ENCODE measurements at regions not wholly inside any gene's neighbourhood (a gene's known extent, or its start where the extent isn't known, plus 50 kb on each side); places are given as distances from the start of the nearest gene placed in this dataset.

- intact Hi-C loops (cut with DNase I): loop anchor here (10.0 kb wide), 2 partner anchors 540 to 1230 kb away; no protein-coding TSS in a partner anchor
- H3K36me3 ChIP-seq: no peaks in the 10 kb centered on the region
- H3K4me3 ChIP-seq: no peak overlapping the region
- TF ChIP-seq POLR2A (IDR thresholded peaks at IDR 0.05): no peak
- no peak for TF ChIP-seq POLR2AphosphoS5 (IDR thresholded peaks at IDR 0.05; ENCODE audit: insufficient read depth in 1 of 2, low read depth in 1 of 2)
- TF ChIP-seq CTCF (IDR thresholded peaks at IDR 0.05): no peak
- no peak overlapping the region for H3K27ac ChIP-seq
- DNase-seq (ENCODE audit: extremely low spot score in 2 of 2): no peak
- H3K9me3 ChIP-seq: no peaks in the 10 kb centered on the region
- no peaks in the 10 kb centered on the region for H3K27me3 ChIP-seq
- no peaks in the 10 kb centered on the region for H3K4me1 ChIP-seq
These were observed 77.1 kb upstream of the PRR5 start for GRCh38 chr22:44624689-44625420.

DNA sequence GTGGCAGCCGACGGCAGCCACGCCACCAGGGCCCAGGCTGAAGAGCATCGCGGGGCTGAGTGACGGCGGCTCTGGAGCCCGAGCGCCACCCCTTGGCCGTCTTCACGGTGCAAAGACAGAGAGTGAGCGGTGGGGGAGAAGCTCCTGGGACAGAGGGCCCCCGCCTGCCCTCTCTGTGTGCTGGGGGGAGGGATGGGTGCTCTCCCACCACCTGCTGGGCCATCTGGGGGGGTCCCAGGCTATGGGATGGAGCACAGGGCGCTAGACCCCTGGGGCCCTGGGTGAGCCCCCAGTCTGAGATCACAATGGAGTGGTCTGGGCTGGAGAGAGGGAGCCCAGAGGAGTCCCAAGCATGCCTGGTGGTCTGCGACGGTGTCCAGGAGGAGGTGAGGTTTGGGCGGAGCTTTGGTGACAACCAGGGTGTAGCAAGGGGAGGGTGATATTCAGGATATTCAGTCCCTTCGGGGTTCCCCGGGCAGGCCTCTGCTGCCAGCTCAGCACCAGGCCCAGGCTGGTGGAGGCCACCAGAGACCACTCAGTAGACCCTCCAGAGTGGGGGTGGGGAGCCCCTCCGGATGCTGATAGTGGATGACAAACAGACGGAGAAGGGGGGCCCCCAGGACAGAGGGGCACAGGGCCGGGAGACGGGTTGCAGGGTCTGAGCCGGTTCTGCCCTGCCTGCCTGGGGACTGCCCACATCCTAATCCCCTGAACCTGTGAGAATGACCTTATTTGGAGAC, 78.1 kb upstream of the PRR5 start:
- no peak overlapping the region for H3K4me3 ChIP-seq
- no peak for DNase-seq (ENCODE audit: extremely low spot score in 2 of 2)
- intact Hi-C loops (cut with DNase I): loop anchor here (10.0 kb wide), 2 partner anchors 539 to 1229 kb away; no protein-coding TSS in a partner anchor
- H3K27me3 ChIP-seq: no peaks in the 10 kb centered on the region
- H3K36me3 ChIP-seq: no peaks in the 10 kb centered on the region
- TF ChIP-seq POLR2AphosphoS5 (IDR thresholded peaks at IDR 0.05; ENCODE audit: insufficient read depth in 1 of 2, low read depth in 1 of 2) (no peak), POLR2A (IDR thresholded peaks at IDR 0.05) (no peak), CTCF (IDR thresholded peaks at IDR 0.05) (no peak)
- no peaks in the 10 kb centered on the region for H3K9me3 ChIP-seq
- no peaks in the 10 kb centered on the region for H3K4me1 ChIP-seq
- no peak overlapping the region for H3K27ac ChIP-seq

DNA sequence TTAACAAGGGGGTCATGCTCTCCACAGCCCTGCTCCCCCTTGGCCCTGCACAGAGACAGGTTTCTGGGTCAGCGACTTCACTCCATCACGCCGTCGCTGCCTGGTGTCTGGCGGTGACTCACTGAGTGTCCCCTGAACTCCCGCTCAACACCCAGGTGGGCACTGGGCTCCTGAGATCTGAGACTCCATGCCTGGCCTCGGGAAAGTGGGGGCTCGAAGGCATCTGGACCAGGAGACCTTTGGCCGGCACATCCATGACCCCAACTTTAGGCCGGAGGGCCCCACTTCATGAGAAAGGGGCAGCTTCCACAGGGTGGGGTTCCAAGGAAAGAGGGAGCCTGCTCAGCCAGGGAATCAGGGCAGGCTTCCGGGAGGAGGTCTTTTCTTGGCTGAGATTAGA, 79.3 kb upstream of the PRR5 start:
- Histone ChIP-seq H3K27ac (no peak overlapping the region), H3K9me3 (no peaks in the 10 kb centered on the region), H3K27me3 (no peaks in the 10 kb centered on the region), H3K4me3 (no peak overlapping the region), H3K36me3 (no peaks in the 10 kb centered on the region), H3K4me1 (no peaks in the 10 kb centered on the region)
- TF ChIP-seq POLR2A (IDR thresholded peaks at IDR 0.05): no peak
- no peak for TF ChIP-seq POLR2AphosphoS5 (IDR thresholded peaks at IDR 0.05; ENCODE audit: insufficient read depth in 1 of 2, low read depth in 1 of 2)
- TF ChIP-seq CTCF (IDR thresholded peaks at IDR 0.05): no peak
- DNase-seq (ENCODE audit: extremely low spot score in 2 of 2): no peak
- intact Hi-C loops (cut with DNase I): loop anchor here (10.0 kb wide), 2 partner anchors 538 to 1228 kb away; no protein-coding TSS in a partner anchor

GRCh38 chr22:44622147-44622427, 79.9 kb upstream of the PRR5 start:
- TF ChIP-seq POLR2A (IDR thresholded peaks at IDR 0.05) (no peak), CTCF (IDR thresholded peaks at IDR 0.05) (no peak), POLR2AphosphoS5 (IDR thresholded peaks at IDR 0.05; ENCODE audit: insufficient read depth in 1 of 2, low read depth in 1 of 2) (no peak)
- H3K4me3 ChIP-seq: no peak overlapping the region
- H3K4me1 ChIP-seq: no peaks in the 10 kb centered on the region
- H3K9me3 ChIP-seq: no peaks in the 10 kb centered on the region
- H3K36me3 ChIP-seq: no peaks in the 10 kb centered on the region
- no peaks in the 10 kb centered on the region for H3K27me3 ChIP-seq
- no peak overlapping the region for H3K27ac ChIP-seq
- DNase-seq (ENCODE audit: extremely low spot score in 2 of 2): no peak
- intact Hi-C loops (cut with DNase I): loop anchor here (10.0 kb wide), 2 partner anchors 537 to 1227 kb away; no protein-coding TSS in a partner anchor
